Hindlimb muscle (tissue), 1 donor: ENCODE measurements at regions not wholly inside any gene's neighbourhood (a gene's known extent, or its start where the extent isn't known, plus 50 kb on each side); places are given as distances from the start of the nearest gene placed in this dataset.

Experiments
- DNase-seq: peaks from one replicate; pipeline ENCODE4 v3.0.0-alpha.2; 2013

- DNase-seq: no peak
These were observed 191.8 kb downstream of the MELK start for GRCh38 chr9:36764364-36765076.

- no peak for DNase-seq
These were observed 192.3 kb downstream of the MELK start for GRCh38 chr9:36765077-36765390.

DNA sequence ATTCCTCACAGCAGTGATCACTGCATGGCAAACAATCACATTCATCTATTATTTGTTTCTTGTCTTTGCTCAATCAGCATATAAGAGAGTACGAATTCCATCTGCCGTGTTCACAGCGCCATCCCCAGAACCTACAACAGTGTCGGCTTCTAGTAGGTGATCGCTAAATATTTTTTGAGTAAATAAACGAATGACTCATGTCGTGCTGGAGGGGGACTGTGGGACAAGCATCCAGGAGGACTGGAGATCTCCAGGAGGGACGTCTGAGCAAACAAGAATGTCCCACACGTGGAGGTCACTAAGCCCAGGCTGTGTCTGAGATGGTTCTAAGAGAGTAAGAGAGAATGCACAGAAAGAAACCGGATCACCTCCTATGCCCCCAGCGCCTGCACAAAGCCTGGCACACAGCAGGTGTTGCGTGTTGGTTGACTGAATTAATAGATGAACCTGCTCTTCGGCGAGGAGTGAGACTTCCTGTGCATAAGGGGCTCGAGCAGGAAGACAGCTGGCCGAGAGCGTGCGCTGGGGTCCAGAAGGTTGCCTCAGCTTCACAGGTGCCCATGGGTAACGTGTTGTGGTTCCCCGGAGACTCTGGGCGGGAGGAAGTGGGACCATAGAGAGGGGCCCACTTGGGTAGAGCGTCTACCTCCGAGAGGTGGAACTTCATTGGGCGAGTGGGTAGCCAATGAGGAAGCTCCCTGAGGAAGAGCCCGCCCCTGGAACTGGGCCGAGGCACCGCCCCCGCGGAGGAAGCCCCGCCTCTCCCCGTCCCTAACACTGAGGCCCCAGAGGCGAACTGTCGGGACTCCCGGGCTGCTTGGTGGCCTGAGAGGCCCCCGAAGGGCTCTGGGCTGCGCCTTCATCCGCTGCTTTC lies 193.0 kb downstream of the MELK start:
- peak; percentile 16 for DNase-seq

- no peak for DNase-seq
These were observed 196.0 kb downstream of the MELK start for GRCh38 chr9:36768677-36769076.

DNA sequence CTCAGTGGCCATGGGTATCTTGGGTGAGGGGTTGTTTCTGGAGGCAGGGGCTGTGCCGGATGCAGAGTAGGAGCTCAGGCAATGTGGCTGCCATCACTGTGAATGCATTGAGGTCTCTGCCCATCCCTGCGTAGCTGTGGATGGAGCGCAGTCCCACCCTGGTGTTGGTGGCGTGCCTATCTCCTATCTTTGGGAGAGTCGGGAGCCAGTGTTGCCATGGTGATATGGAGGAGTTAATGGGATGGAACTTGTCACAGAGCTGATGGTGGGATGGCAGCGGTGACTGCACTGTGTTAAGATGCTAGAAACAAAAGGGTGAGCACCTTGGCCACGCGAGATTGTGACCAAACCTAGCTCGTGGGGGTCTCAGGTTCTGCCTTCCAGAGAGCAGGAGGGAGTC lies 197.3 kb downstream of the MELK start:
- DNase-seq: no peak

DNA sequence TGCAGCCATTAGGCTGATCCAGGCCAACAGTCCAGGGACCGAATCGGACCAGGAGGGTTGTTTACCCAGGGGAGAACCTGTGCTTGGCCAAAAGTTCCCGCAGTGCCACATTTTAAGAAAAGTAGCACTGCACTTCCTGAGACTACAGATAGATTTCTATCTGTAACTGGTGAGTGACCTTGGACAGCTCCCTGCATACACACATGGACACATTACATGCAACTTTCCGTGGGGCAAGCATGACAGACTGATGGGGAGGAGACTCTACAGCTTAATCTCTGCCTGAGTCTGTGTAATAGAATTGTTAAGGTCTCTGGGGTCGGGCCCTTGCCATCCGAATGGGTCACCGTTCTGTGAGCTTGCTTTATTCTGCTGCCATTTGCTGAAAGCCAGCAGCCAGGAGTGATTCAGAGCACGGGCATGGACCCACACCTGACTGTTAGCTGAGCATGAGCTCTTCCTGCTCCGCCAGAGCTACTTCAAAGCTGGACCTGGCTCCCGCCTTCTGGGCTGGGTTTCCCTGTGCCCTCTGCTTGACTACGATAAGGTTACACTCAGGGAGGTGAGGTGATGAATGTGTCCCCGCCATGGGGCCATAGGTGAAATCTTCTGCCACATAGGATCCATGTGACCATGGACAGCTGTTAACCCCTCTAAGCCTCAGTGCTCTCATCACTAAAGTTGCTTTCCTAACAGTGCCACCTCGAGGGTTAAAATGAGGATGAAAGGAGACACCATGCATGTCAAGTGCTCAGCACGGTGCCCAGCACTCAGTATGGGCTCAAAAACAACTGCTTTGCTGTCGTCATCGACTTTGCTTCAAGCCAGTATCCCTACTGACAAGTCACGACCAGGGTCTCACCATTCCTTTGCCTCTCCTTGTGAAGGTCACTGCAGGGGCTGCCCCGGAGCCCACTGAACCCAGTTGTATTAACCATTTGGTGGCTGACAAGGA lies 200.0 kb downstream of the MELK start:
- peak; percentile 23 for DNase-seq

DNA sequence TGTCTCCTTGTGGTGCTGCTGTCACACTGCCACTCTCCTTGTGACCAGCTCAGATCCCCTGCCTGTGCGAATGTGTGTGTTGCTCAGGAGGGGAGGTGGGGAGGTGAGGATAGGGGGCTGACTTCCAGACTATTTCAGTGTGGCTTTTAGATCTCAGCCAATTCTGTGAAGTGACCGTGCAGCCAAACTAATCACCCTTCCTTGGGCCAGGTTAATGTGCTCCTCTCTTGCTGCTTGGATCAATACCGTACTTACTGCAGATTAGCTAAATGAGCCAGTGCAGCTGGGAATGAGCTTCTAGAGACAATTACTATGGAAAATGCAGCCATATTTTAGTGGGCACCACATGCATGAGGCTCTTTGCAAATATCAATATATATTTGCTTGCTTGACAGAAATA lies 206.0 kb downstream of the MELK start:
- no peak for DNase-seq

DNA sequence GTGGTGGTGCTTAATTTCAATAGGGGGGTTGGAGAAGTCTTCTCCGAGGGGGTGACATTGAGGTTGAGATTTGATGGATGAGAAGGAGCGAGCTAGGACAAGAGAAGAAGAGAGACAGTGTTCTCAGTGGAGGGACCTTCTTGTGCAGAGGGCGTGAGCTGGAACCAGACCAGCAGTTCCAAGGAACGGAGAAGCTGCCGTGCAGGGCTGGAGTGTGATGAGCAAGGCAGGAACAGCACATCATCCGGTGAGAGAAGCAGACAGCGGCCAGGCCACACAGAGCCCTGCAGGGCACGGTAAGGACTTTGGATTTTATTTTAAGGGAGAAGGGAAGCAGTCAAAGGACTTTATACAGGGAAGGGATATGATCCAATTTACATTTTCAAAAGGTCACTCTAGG lies 206.9 kb downstream of the MELK start:
- no peak for DNase-seq

GRCh38 chr9:36780186-36780585 lies 207.5 kb downstream of the MELK start:
- DNase-seq: no peak

GRCh38 chr9:36781533-36781932 lies 208.8 kb downstream of the MELK start:
- DNase-seq: no peak
